Fibroblast of villous mesenchyme (primary cell): ENCODE measurements at regions not wholly inside any gene's neighbourhood (a gene's known extent, or its start where the extent isn't known, plus 50 kb on each side); places are given as distances from the start of the nearest gene placed in this dataset.
A peak's percentile ranks its signal among the peaks of the same experiment; 100 is the strongest.

ENCODE experiments used
- DNase-seq: peaks from one replicate; pipeline ENCODE4 v3.0.0-alpha.2; 2010; ENCODE audit warnings: low read depth
- H3K4me3 ChIP-seq: 2 replicates; pipeline ENCODE4 v1.5.1; 2011; ENCODE audit warnings: low read depth, mild to moderate bottlenecking, low read length
- TF ChIP-seq, protein P1 (sequence below): IDR thresholded peaks from 2 replicates; pipeline ENCODE4 v1.5.1; 2012; ENCODE audit warnings: low read depth, mild to moderate bottlenecking, low read length; ENCODE audit not compliant: insufficient read depth

GRCh38 chr13:107209824-107210722, 642.1 kb upstream of the ARGLU1 start:
- peak; percentile 68 for DNase-seq
- TF ChIP-seq, protein P1, sequence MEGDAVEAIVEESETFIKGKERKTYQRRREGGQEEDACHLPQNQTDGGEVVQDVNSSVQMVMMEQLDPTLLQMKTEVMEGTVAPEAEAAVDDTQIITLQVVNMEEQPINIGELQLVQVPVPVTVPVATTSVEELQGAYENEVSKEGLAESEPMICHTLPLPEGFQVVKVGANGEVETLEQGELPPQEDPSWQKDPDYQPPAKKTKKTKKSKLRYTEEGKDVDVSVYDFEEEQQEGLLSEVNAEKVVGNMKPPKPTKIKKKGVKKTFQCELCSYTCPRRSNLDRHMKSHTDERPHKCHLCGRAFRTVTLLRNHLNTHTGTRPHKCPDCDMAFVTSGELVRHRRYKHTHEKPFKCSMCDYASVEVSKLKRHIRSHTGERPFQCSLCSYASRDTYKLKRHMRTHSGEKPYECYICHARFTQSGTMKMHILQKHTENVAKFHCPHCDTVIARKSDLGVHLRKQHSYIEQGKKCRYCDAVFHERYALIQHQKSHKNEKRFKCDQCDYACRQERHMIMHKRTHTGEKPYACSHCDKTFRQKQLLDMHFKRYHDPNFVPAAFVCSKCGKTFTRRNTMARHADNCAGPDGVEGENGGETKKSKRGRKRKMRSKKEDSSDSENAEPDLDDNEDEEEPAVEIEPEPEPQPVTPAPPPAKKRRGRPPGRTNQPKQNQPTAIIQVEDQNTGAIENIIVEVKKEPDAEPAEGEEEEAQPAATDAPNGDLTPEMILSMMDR, result no peak
- H3K4me3 ChIP-seq, result peak overlapping the region; percentile 17

DNA sequence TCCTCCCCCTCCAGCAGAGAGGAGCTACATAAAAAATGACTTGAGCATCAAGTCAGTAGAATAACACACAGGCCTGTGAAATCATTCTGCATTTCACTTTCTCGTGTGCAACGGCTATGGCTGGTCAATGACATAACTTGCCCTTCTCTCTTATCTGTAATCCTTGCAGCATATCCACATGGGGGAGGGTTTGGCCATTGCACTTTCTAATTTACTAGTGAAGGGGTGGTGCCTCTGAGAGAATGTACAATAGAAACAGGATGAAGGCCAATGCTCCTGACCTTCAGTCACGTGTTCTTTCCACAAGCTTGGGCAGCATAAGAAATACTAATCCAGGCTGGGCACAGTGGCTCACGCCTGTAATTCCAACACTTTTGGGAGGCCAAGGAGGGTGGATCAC, 641.0 kb upstream of the ARGLU1 start:
- DNase-seq, result no peak
- TF ChIP-seq, protein P1, result no peak
- no peak overlapping the region for H3K4me3 ChIP-seq

- peak; percentile 72 for DNase-seq
- TF ChIP-seq, protein P1, result peak; percentile 99
- H3K4me3 ChIP-seq, result no peak overlapping the region
These were observed 637.6 kb upstream of the ARGLU1 start for GRCh38 chr13:107205318-107206104.

- TF ChIP-seq, protein P1, result peak; percentile 55
- no peak overlapping the region for H3K4me3 ChIP-seq
- no peak for DNase-seq
These were observed 635.4 kb upstream of the ARGLU1 start for GRCh38 chr13:107203146-107203847.

DNA sequence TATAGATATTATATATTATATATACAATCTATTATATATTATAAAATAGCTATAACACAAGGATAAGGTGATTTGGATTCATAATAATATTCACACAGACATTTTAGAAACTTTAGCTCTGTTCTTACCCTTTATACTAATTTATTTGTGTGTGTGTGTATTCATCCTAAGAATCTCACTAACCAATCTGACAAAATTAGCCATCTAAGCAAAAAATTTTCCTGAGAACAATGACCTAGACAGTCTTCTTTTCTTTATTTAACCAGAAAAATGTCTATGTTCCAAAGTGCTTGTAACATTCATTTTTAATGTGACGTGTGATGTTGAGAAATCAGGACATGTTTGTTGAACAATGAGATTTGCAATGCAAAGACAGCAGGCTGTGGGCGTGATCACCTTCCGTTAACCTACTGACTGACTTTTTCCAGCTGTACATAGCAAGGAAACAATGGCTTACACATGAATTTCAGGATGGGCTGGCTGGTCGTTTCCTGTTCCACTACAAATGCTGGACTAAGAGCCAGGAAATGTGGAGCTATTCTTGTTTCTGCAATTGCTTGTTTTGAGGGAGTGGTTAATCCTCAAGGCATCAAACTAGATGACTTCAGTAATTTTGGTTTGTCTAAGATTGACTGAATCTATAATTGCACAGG, 634.6 kb upstream of the ARGLU1 start:
- peak; percentile 12 for DNase-seq
- H3K4me3 ChIP-seq, result no peak overlapping the region

More for the DNA sequence above, 634.6 kb upstream of the ARGLU1 start:
- TF ChIP-seq, protein P1, result no peak
